OCI-LY3 (cell line): ENCODE measurements at regions not wholly inside any gene's neighbourhood (a gene's known extent, or its start where the extent isn't known, plus 50 kb on each side); places are given as distances from the start of the nearest gene placed in this dataset.

Experiments
- H2AFZ ChIP-seq: fragments of 200-600, 300-600 bp; shearing (Covaris generic); 2 replicates; pipeline ENCODE4 v1.6.0; 2014; ENCODE audit warnings: antibody characterized with exemption, low read depth, low read length
- H3K27ac ChIP-seq: fragments of 200-600, 300-600 bp; sonication (generic); 2 replicates; pipeline ENCODE4 v1.5.1; 2014; ENCODE audit warnings: mild to moderate bottlenecking, low read length, moderate library complexity, mixed read lengths
- H3K27me3 ChIP-seq: fragments of 200-600, 300-600 bp; sonication (generic); 2 replicates; pipeline ENCODE4 v1.6.1; 2014; ENCODE audit warnings: low read depth, low read length, mixed read lengths
- H3K36me3 ChIP-seq: fragments of 200-600, 300-600 bp; sonication (generic); replicated peaks from 2 replicates; pipeline ENCODE3; 2014; ENCODE audit warnings: low read depth, low read length, mixed read lengths
- H3K4me1 ChIP-seq: fragments of 300-600, 200-600 bp; sonication (generic); 2 replicates; pipeline ENCODE4 v1.6.1; 2014; ENCODE audit warnings: low read length, mixed read lengths
- H3K4me2 ChIP-seq: fragments of 200-600, 300-600 bp; sonication (generic); 2 replicates; pipeline ENCODE4 v1.6.1; 2014; ENCODE audit warnings: low read length, mixed read lengths
- H3K4me3 ChIP-seq: fragments of 300-600, 200-600 bp; sonication (generic); 2 replicates; pipeline ENCODE4 v1.5.1; 2014; ENCODE audit warnings: antibody characterized with exemption, mild to moderate bottlenecking, low read length, moderate library complexity
- H3K79me2 ChIP-seq: fragments of 300-600, 200-600 bp; shearing (Covaris generic); 2 replicates; pipeline ENCODE4 v1.6.1; 2014; ENCODE audit warnings: mild to moderate bottlenecking, low read length, mixed read lengths
- H3K9ac ChIP-seq: fragments of 300-600, 200-600 bp; shearing (Covaris generic); 2 replicates; pipeline ENCODE4 v1.6.0; 2014; ENCODE audit warnings: mild to moderate bottlenecking, low read length, moderate library complexity
- H3K9me3 ChIP-seq: fragments of 200-600, 300-600 bp; shearing (Covaris generic); 2 replicates; pipeline ENCODE4 v1.6.1; 2014; ENCODE audit warnings: low read length, mixed read lengths; ENCODE audit not compliant: insufficient read depth
- H4K20me1 ChIP-seq: fragments of 200-600, 300-600 bp; sonication (generic); 2 replicates; pipeline ENCODE4 v1.6.1; 2016; ENCODE audit warnings: low read length, mixed read lengths; ENCODE audit not compliant: insufficient read depth
- EZH2phosphoT487 ChIP-seq: fragments of 200-600 bp; shearing (Covaris generic); IDR thresholded peaks from 2 replicates; pipeline ENCODE4 v1.6.1; 2018; ENCODE audit warnings: antibody characterized with exemption, mixed run types, low read depth
- TF ChIP-seq, protein P1 (sequence below): fragments of 200-600, 300-600 bp; sonication (generic); IDR thresholded peaks from 2 replicates; pipeline ENCODE4 v1.5.1; 2014; ENCODE audit warnings: antibody characterized with exemption, low read length, low read depth

DNA sequence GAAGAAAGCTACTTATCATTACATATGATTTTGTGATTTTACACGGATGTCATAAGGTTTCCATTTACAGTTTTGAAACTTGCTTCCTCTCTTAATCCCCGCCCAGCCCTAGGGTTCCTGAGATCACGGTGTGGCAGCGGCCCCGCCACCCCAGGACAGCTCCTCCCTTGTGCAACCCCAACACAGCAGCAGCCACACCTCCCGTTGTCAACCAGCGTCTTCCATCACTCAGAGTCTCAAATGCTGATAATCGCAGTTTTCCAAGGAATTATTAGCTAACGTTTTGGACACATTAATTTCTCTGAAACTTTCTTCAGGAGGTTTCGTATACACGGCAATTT is 204.8 kb downstream of the THBS2 start:
- Histone ChIP-seq H3K9ac (no peak overlapping the region), H4K20me1 (no peaks in the 10 kb centered on the region), H3K27ac (no peak overlapping the region), H3K36me3 (no peaks in the 10 kb centered on the region), H3K4me2 (no peak overlapping the region), H3K4me3 (no peak overlapping the region), H3K4me1 (no peaks in the 10 kb centered on the region), H3K79me2 (no peaks in the 10 kb centered on the region), H3K9me3 (no peaks in the 10 kb centered on the region), H3K27me3 (no peaks in the 10 kb centered on the region), H2AFZ (no peak overlapping the region)
- no peak for TF ChIP-seq EZH2phosphoT487
- TF ChIP-seq, protein P1, sequence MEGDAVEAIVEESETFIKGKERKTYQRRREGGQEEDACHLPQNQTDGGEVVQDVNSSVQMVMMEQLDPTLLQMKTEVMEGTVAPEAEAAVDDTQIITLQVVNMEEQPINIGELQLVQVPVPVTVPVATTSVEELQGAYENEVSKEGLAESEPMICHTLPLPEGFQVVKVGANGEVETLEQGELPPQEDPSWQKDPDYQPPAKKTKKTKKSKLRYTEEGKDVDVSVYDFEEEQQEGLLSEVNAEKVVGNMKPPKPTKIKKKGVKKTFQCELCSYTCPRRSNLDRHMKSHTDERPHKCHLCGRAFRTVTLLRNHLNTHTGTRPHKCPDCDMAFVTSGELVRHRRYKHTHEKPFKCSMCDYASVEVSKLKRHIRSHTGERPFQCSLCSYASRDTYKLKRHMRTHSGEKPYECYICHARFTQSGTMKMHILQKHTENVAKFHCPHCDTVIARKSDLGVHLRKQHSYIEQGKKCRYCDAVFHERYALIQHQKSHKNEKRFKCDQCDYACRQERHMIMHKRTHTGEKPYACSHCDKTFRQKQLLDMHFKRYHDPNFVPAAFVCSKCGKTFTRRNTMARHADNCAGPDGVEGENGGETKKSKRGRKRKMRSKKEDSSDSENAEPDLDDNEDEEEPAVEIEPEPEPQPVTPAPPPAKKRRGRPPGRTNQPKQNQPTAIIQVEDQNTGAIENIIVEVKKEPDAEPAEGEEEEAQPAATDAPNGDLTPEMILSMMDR: no peak

DNA sequence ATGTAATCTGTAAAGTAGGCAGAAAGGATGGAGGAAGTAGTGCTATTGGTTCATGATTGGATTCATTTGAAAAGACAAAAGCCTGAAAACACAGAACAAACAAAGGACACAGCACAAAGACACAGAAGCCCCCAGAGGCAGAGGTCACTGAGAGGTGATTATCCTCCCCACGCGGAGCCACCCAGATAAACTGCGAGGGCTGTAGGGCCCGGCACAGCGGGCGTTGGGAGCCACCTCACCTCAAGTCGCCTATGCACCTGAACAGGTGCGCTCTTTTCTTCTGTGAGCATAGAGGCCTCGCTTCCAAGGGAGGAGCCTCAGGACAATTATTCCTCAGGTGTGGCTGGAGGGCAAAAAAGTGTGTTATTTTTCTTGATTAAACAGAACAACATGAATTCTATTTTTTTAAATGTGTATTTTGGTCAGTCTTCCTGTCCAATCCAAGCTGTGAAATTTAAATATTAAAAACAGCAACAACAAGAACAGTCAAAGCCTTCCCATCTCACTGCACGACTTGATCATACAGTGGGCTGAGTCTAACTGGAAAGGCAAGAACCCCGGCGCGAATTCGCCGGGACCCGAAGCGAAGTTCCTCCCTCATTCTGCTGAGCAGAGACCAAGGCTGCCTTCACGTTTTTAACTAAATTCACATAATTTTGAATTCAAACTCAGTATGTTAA is 205.3 kb downstream of the THBS2 start:
- Histone ChIP-seq H4K20me1 (no peaks in the 10 kb centered on the region), H3K27ac (no peak overlapping the region), H2AFZ (no peak overlapping the region)

GRCh38 chr6:169047345-169047744 is 206.3 kb downstream of the THBS2 start:
- H3K4me2 ChIP-seq: no peak overlapping the region
- H2AFZ ChIP-seq: no peak overlapping the region
- H3K4me1 ChIP-seq: no peaks in the 10 kb centered on the region
- H3K27me3 ChIP-seq: no peaks in the 10 kb centered on the region
- H3K9ac ChIP-seq: no peak overlapping the region
- no peaks in the 10 kb centered on the region for H3K79me2 ChIP-seq
- H4K20me1 ChIP-seq: no peaks in the 10 kb centered on the region
- no peaks in the 10 kb centered on the region for H3K36me3 ChIP-seq
- TF ChIP-seq EZH2phosphoT487: no peak
- TF ChIP-seq, protein P1: no peak
- no peaks in the 10 kb centered on the region for H3K9me3 ChIP-seq
- H3K27ac ChIP-seq: no peak overlapping the region
- H3K4me3 ChIP-seq: no peak overlapping the region

More for the DNA sequence above, 205.3 kb downstream of the THBS2 start:
- TF ChIP-seq, protein P1: no peak
- no peak for TF ChIP-seq EZH2phosphoT487
- Histone ChIP-seq H3K4me3 (no peak overlapping the region), H3K36me3 (no peaks in the 10 kb centered on the region), H3K9ac (no peak overlapping the region), H3K4me2 (no peak overlapping the region), H3K9me3 (no peaks in the 10 kb centered on the region), H3K79me2 (no peaks in the 10 kb centered on the region), H3K4me1 (no peaks in the 10 kb centered on the region), H3K27me3 (no peaks in the 10 kb centered on the region)

DNA sequence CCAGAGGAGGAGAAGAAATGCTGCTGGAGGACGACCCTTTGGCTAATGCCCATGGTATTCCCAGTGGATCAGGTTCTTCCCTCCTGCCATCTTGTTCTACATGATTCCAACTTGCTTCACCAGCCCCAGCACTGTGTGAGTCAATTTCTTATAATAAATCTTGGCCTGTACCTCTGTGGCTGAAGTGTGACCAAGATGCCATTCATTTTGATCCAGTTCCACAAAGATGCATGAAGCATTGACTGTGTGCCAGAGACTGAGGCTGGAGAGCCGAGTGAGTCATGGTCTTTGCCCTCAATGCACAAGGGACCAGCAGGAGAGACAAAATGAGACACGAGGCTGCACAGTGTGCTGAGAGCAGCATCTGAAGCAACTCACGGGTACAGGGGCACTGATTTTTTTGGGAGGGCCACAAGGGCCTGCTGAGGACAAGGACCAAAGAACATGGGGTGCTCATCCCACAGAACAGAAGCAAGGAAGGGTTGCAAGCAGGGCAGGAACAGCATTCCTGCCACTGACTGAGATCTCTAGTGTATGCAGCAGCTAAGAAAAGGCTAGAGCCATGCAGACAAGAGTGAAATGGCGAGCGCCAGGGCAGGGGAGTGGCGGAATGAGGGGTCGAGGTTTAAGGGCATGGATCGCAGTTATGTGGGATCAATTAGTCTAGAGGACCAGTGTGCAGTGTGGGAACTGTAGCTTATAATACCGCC is 207.0 kb downstream of the THBS2 start:
- Histone ChIP-seq H3K79me2 (no peaks in the 10 kb centered on the region), H3K27ac (no peak overlapping the region), H2AFZ (no peak overlapping the region), H3K36me3 (no peaks in the 10 kb centered on the region), H3K9me3 (no peaks in the 10 kb centered on the region), H3K4me2 (no peak overlapping the region), H3K9ac (no peak overlapping the region), H3K27me3 (no peaks in the 10 kb centered on the region), H3K4me1 (no peaks in the 10 kb centered on the region), H3K4me3 (no peak overlapping the region), H4K20me1 (no peaks in the 10 kb centered on the region)
- TF ChIP-seq, protein P1: no peak
- no peak for TF ChIP-seq EZH2phosphoT487
